Naive thymus-derived CD4-positive, alpha-beta T cell (primary cell): ENCODE measurements at regions not wholly inside any gene's neighbourhood (a gene's known extent, or its start where the extent isn't known, plus 50 kb on each side); places are given as distances from the start of the nearest gene placed in this dataset.

ENCODE experiments used
- ATAC-seq: fragments of 150-1000 bp; cut with Tn5 transposase; 2 replicates; pipeline ENCODE4 v1.10.0; 2021; ENCODE audit warnings: mild to moderate bottlenecking, moderate library complexity
- CTCF ChIA-PET: fragments of 350-600 bp; sonication (Branson Sonifier 250); formaldehyde crosslinking; loops from one replicate; lab custom pipeline; 2021; ENCODE audit warnings: antibody characterized with exemption; lab: Charles Lee
- POLR2A ChIA-PET: fragments of 350-600 bp; sonication (Branson Sonifier 250); formaldehyde crosslinking; loops from one replicate; lab custom pipeline; 2021; ENCODE audit warnings: antibody characterized with exemption, inconsistent platforms; lab: Charles Lee
- DNase-seq, 9 donors: peaks; one replicate each; pipeline versions ENCODE4 v3.0.0 to v3.0.0-alpha.2; 2020 to 2022; ENCODE audit warnings: mixed read lengths in 1 of 9
- H3K27ac ChIP-seq: one replicate; pipeline ENCODE4 v1.7.0; 2013; ENCODE audit warnings: mild to moderate bottlenecking, low read depth, low read length, moderate library complexity
- H3K27me3 ChIP-seq, 2 donors: one replicate each; pipeline ENCODE4 v1.7.0; 2013; ENCODE audit warnings: low read length in 2 of 2, mild to moderate bottlenecking in 2 of 2, moderate library complexity in 2 of 2; ENCODE audit not compliant: control insufficient read depth in 2 of 2, insufficient read depth in 2 of 2
- H3K36me3 ChIP-seq, 3 experiments: 1 replicate in 2 of 3; 2 replicates in 1 of 3; pipeline ENCODE4 v1.7.0; 2013; ENCODE audit warnings: low read length in 3 of 3, mild to moderate bottlenecking in 3 of 3, moderate library complexity in 1 of 3; ENCODE audit not compliant: insufficient read depth in 3 of 3, control insufficient read depth in 2 of 3
- H3K4me1 ChIP-seq, 2 donors: one replicate each; pipeline ENCODE4 v1.7.0; 2013; ENCODE audit warnings: low read length in 2 of 2, mild to moderate bottlenecking in 2 of 2, moderate library complexity in 1 of 2; ENCODE audit not compliant: control insufficient read depth in 2 of 2, insufficient read depth in 2 of 2
- H3K4me3 ChIP-seq: 2 replicates; pipeline ENCODE4 v1.7.0; 2013; ENCODE audit warnings: mild to moderate bottlenecking, low read length
- H3K9me3 ChIP-seq, 3 experiments: 1 replicate in 2 of 3; 2 replicates in 1 of 3; pipeline ENCODE4 v1.7.0; 2013; ENCODE audit warnings: low read length in 3 of 3; ENCODE audit not compliant: control insufficient read depth in 2 of 3
- H3K27ac Mint-ChIP-seq, 9 donors: one replicate each; pipeline ENCODE4 v1.8.0; 2020 to 2022; ENCODE audit warnings: mixed read lengths in 9 of 9, mild to moderate bottlenecking in 8 of 9, moderate library complexity in 5 of 9, inconsistent platforms in 2 of 9
- H3K27me3 Mint-ChIP-seq, 5 donors: one replicate each; pipeline ENCODE4 v1.8.0; 2021 to 2022; ENCODE audit warnings: mixed read lengths in 5 of 5, mild to moderate bottlenecking in 1 of 5
- H3K36me3 Mint-ChIP-seq, 5 donors: one replicate each; pipeline ENCODE4 v1.8.0; 2020 to 2022; ENCODE audit warnings: mixed read lengths in 5 of 5, mild to moderate bottlenecking in 3 of 5, inconsistent platforms in 1 of 5
- H3K4me1 Mint-ChIP-seq, 7 donors: one replicate each; pipeline ENCODE4 v1.8.0; 2020 to 2022; ENCODE audit warnings: mixed read lengths in 7 of 7, mild to moderate bottlenecking in 3 of 7, inconsistent platforms in 1 of 7
- H3K4me3 Mint-ChIP-seq, 10 donors: one replicate each; pipeline ENCODE4 v1.8.0; 2020 to 2022; ENCODE audit warnings: mild to moderate bottlenecking in 10 of 10, mixed read lengths in 10 of 10, moderate library complexity in 6 of 10, inconsistent platforms in 2 of 10
- H3K9me3 Mint-ChIP-seq, 11 donors: one replicate each; pipeline ENCODE4 v1.8.0; 2020 to 2022; ENCODE audit warnings: mixed read lengths in 11 of 11, mild to moderate bottlenecking in 4 of 11, inconsistent platforms in 1 of 11, moderate library complexity in 1 of 11
- intact Hi-C, 2 donors: fragments of 100-400 bp; cut with micrococcal nuclease; formaldehyde crosslinking; loops; one replicate each; pipeline ENCODE4 v1.15.1; 2023

- Mint-ChIP-seq H3K36me3 (no peaks in the 10 kb centered on the region), H3K4me3 (no peak overlapping the region), H3K4me1 (no peaks in the 10 kb centered on the region), H3K27me3 (no peaks in the 10 kb centered on the region), H3K9me3 (no peaks in the 10 kb centered on the region), H3K27ac (no peak overlapping the region)
- intact Hi-C loops, result no loop called here
- no peaks in the 10 kb centered on the region for H3K27me3 ChIP-seq
- no peaks in the 10 kb centered on the region for H3K36me3 ChIP-seq
- no peak overlapping the region for H3K4me3 ChIP-seq
- H3K9me3 ChIP-seq, result no peaks in the 10 kb centered on the region
- ATAC-seq (no peak), DNase-seq (no peak)
- no peaks in the 10 kb centered on the region for H3K4me1 ChIP-seq
- no peak overlapping the region for H3K27ac ChIP-seq
- ChIA-PET CTCF (no interaction called here), POLR2A (no interaction called here)
Measured at GRCh38 chr4:23353200-23353599, 536.6 kb downstream of the PPARGC1A start.

GRCh38 chr4:23348789-23349498 is 540.9 kb downstream of the PPARGC1A start:
- no peaks in the 10 kb centered on the region for H3K36me3 ChIP-seq
- intact Hi-C loops, result no loop called here
- H3K4me3 Mint-ChIP-seq, result no peak overlapping the region
- no peak overlapping the region for H3K4me3 ChIP-seq
- ChIA-PET POLR2A (no interaction called here), CTCF (no interaction called here)
- no peak overlapping the region for H3K27ac ChIP-seq
- no peaks in the 10 kb centered on the region for H3K4me1 Mint-ChIP-seq
- no peaks in the 10 kb centered on the region for H3K27me3 Mint-ChIP-seq
- no peaks in the 10 kb centered on the region for H3K36me3 Mint-ChIP-seq
- ATAC-seq, result no peak
- no peaks in the 10 kb centered on the region for H3K9me3 Mint-ChIP-seq
- no peaks in the 10 kb centered on the region for H3K27me3 ChIP-seq
- no peaks in the 10 kb centered on the region for H3K4me1 ChIP-seq
- no peak for DNase-seq
- no peaks in the 10 kb centered on the region for H3K9me3 ChIP-seq
- H3K27ac Mint-ChIP-seq, result no peak overlapping the region

GRCh38 chr4:23337292-23337691 is 552.6 kb downstream of the PPARGC1A start:
- intact Hi-C loops, result loop anchor here in 1 of 2 donors (10.0 kb wide), 1 partner anchor 1248 kb away; the partner anchor contains the start of gene DHX15
- Histone ChIP-seq H3K36me3 (no peaks in the 10 kb centered on the region), H3K4me1 (peaks cover 6 to 20% of the 10 kb centered on the region in 2 donors), H3K27me3 (no peaks in the 10 kb centered on the region), H3K4me3 (no peak overlapping the region), H3K27ac (no peak overlapping the region), H3K9me3 (no peaks in the 10 kb centered on the region)
- POLR2A ChIA-PET, result no interaction called here
- no peaks in the 10 kb centered on the region for H3K36me3 Mint-ChIP-seq
- DNase-seq (no peak), ATAC-seq (no peak)
- H3K4me3 Mint-ChIP-seq, result no peak overlapping the region
- H3K27me3 Mint-ChIP-seq, result peaks cover 0 to 7% (median 0%) of the 10 kb centered on the region in 5 donors
- H3K4me1 Mint-ChIP-seq, result peaks cover 20 to 48% (median 35%) of the 10 kb centered on the region in 7 donors
- CTCF ChIA-PET, result interaction anchor here (0.6 kb wide), 1 partner anchor 1078 kb away, joined by 4 read pairs; no protein-coding TSS in a partner anchor
- peaks cover 0 to 8% (median 0%) of the 10 kb centered on the region in 11 donors for H3K9me3 Mint-ChIP-seq
- no peak overlapping the region for H3K27ac Mint-ChIP-seq

- ChIA-PET CTCF (interaction anchor here (0.6 kb wide), 1 partner anchor 9 kb away, joined by 3 read pairs; no protein-coding TSS in a partner anchor), POLR2A (no interaction called here)
- peak overlapping the region; percentile 34 to 78 (median 58) for H3K4me3 Mint-ChIP-seq
Measured at GRCh38 chr4:23333946-23334878, 555.6 kb downstream of the PPARGC1A start.

GRCh38 chr4:23333556-23333945 is 556.3 kb downstream of the PPARGC1A start:
- ChIA-PET POLR2A (no interaction called here), CTCF (interaction anchor here (0.6 kb wide), 1 partner anchor 10 kb away, joined by 3 read pairs; no protein-coding TSS in a partner anchor)
- no peaks in the 10 kb centered on the region for H3K27me3 ChIP-seq
- no peaks in the 10 kb centered on the region for H3K9me3 ChIP-seq
- Mint-ChIP-seq H3K36me3 (no peaks in the 10 kb centered on the region), H3K27ac (peak overlapping the region; percentile 68 to 97 (median 89)), H3K9me3 (peaks cover 0 to 3% (median 0%) of the 10 kb centered on the region in 11 donors), H3K4me1 (peaks cover 20 to 49% (median 35%) of the 10 kb centered on the region in 7 donors), H3K4me3 (peak overlapping the region in 7 of 10 donors; percentile 36 to 78 (median 64)), H3K27me3 (no peaks in the 10 kb centered on the region)
- H3K27ac ChIP-seq, result peak overlapping the region; percentile 40
- intact Hi-C loops, result loop anchor here (5.0 to 10.0 kb wide), 3 partner anchors 279 to 1251 kb away; partner anchors contain the start of gene DHX15 (in 1 of the 2)
- H3K4me3 ChIP-seq, result no peak overlapping the region
- ATAC-seq (peak; percentile 62), DNase-seq (peak in 1 of 9 donors; percentile 73)
- no peaks in the 10 kb centered on the region for H3K36me3 ChIP-seq
- H3K4me1 ChIP-seq, result peaks cover 6 to 20% of the 10 kb centered on the region in 2 donors

More at GRCh38 chr4:23333946-23334878, 555.6 kb downstream of the PPARGC1A start:
- intact Hi-C loops, result loop anchor here (1.0 to 10.0 kb wide), 8 partner anchors 29 to 1251 kb away; partner anchors contain the start of gene DHX15 (in 2 of the 2)
- no peaks in the 10 kb centered on the region for H3K36me3 Mint-ChIP-seq
- peaks cover 20 to 49% (median 35%) of the 10 kb centered on the region in 7 donors for H3K4me1 Mint-ChIP-seq
- DNase-seq (peak in 8 of 9 donors; percentile 31 to 89 (median 86)), ATAC-seq (peak; percentile 91)
- H3K4me1 ChIP-seq, result peaks cover 6 to 20% of the 10 kb centered on the region in 2 donors
- peaks cover 0 to 3% (median 0%) of the 10 kb centered on the region in 11 donors for H3K9me3 Mint-ChIP-seq
- no peaks in the 10 kb centered on the region for H3K36me3 ChIP-seq
- H3K4me3 ChIP-seq, result peak overlapping the region; percentile 21
- no peaks in the 10 kb centered on the region for H3K9me3 ChIP-seq
- no peaks in the 10 kb centered on the region for H3K27me3 ChIP-seq
- no peaks in the 10 kb centered on the region for H3K27me3 Mint-ChIP-seq
- H3K27ac Mint-ChIP-seq, result peak overlapping the region; percentile 68 to 97 (median 89)
- peak overlapping the region; percentile 45 for H3K27ac ChIP-seq

GRCh38 chr4:23332313-23332712 is 557.5 kb downstream of the PPARGC1A start:
- no peak for DNase-seq
- Mint-ChIP-seq H3K9me3 (peaks cover 0 to 3% (median 0%) of the 10 kb centered on the region in 11 donors), H3K27ac (peak overlapping the region in 5 of 9 donors; percentile 62 to 92 (median 89)), H3K27me3 (no peaks in the 10 kb centered on the region), H3K4me1 (peaks cover 17 to 45% (median 35%) of the 10 kb centered on the region in 7 donors), H3K4me3 (no peak overlapping the region), H3K36me3 (no peaks in the 10 kb centered on the region)
- H3K36me3 ChIP-seq, result no peaks in the 10 kb centered on the region
- ChIA-PET POLR2A (no interaction called here), CTCF (no interaction called here)
- H3K27ac ChIP-seq, result no peak overlapping the region
- ATAC-seq, result no peak
- intact Hi-C loops, result loop anchor here (5.0 to 10.0 kb wide), 3 partner anchors 280 to 1252 kb away; partner anchors contain the start of gene DHX15 (in 1 of the 2)
- H3K4me3 ChIP-seq, result no peak overlapping the region
- peaks cover 6 to 20% of the 10 kb centered on the region in 2 donors for H3K4me1 ChIP-seq
- no peaks in the 10 kb centered on the region for H3K9me3 ChIP-seq
- H3K27me3 ChIP-seq, result no peaks in the 10 kb centered on the region
